H1 (cell line): ENCODE measurements at regions not wholly inside any gene's neighbourhood (a gene's known extent, or its start where the extent isn't known, plus 50 kb on each side); places are given as distances from the start of the nearest gene placed in this dataset.

ENCODE experiments used
- CTCF ChIA-PET: fragments of 300-600 bp; sonication (Branson Sonifier 250); formaldehyde crosslinking; loops from one replicate; lab custom pipeline; 2021; ENCODE audit not compliant: partially characterized antibody; lab: Charles Lee
- POLR2A ChIA-PET: fragments of 300-600 bp; sonication (Branson Sonifier 250); formaldehyde crosslinking; loops from one replicate; lab custom pipeline; 2021; ENCODE audit warnings: inconsistent platforms; ENCODE audit not compliant: partially characterized antibody; lab: Charles Lee
- DNase-seq, 2 experiments: peaks; one replicate each; pipeline versions ENCODE4 v3.0.0 to v3.0.0-alpha.2; 2010 to 2022; ENCODE audit warnings: low spot score in 2 of 2, low read depth in 1 of 2, mixed read lengths in 1 of 2
- FAIRE-seq: peaks from 2 replicates; lab custom pipeline; 2011; peaks lifted over from hg19 to GRCh38; lab: Jason Lieb, UNC
- H2AFZ ChIP-seq: 2 replicates; pipeline ENCODE4 v1.8.1; 2012; ENCODE audit warnings: low read length, inconsistent platforms
- H2AK5ac ChIP-seq: 2 replicates; pipeline ENCODE4 v1.6.1; 2013; ENCODE audit warnings: low read depth, low read length
- H2BK120ac ChIP-seq: replicated peaks from 2 replicates; pipeline ENCODE3; 2013; ENCODE audit warnings: low read depth, low read length, inconsistent platforms
- H2BK12ac ChIP-seq: 2 replicates; pipeline ENCODE4 v1.6.1; 2013; ENCODE audit warnings: low read depth, low read length
- H2BK15ac ChIP-seq: 2 replicates; pipeline ENCODE4 v1.6.1; 2013; ENCODE audit warnings: low read length
- H2BK20ac ChIP-seq: 2 replicates; pipeline ENCODE4 v1.6.1; 2013; ENCODE audit warnings: low read length
- H2BK5ac ChIP-seq: 2 replicates; pipeline ENCODE4 v1.6.1; 2013; ENCODE audit warnings: low read depth, low read length
- H3K14ac ChIP-seq: 2 replicates; pipeline ENCODE4 v1.6.1; 2013; ENCODE audit warnings: inconsistent platforms; ENCODE audit not compliant: insufficient read length
- H3K18ac ChIP-seq: 2 replicates; pipeline ENCODE4 v1.6.1; 2013; ENCODE audit warnings: low read length; ENCODE audit errors: extremely low read depth
- H3K23ac ChIP-seq: 2 replicates; pipeline ENCODE4 v1.6.1; 2013; ENCODE audit warnings: inconsistent platforms; ENCODE audit not compliant: insufficient read length
- H3K23me2 ChIP-seq: 2 replicates; pipeline ENCODE4 v1.6.1; 2013; ENCODE audit warnings: low read depth, low read length
- H3K27ac ChIP-seq: 2 replicates; pipeline ENCODE4 v1.6.1; 2011; ENCODE audit warnings: low read depth, low read length, inconsistent platforms
- H3K27me3 ChIP-seq, 4 experiments: replicated peaks in 1 of 4; 1 replicate in 1 of 4; 2 replicates in 3 of 4; pipeline versions ENCODE4 v1.6.1 to v1.8.1; 2011 to 2013; ENCODE audit warnings: low read length in 3 of 4, mild to moderate bottlenecking in 3 of 4, inconsistent platforms in 2 of 4, mixed read lengths in 2 of 4, moderate library complexity in 1 of 4; ENCODE audit not compliant: control insufficient read depth in 3 of 4, insufficient read depth in 3 of 4; ENCODE audit errors: extremely low read depth in 1 of 4
- H3K36me3 ChIP-seq, 4 experiments: 2 replicates each; pipeline versions ENCODE4 v1.6.1 to v1.8.1; 2011 to 2013; ENCODE audit warnings: mild to moderate bottlenecking in 4 of 4, low read length in 3 of 4, moderate library complexity in 2 of 4, control low read depth in 1 of 4, inconsistent platforms in 1 of 4; ENCODE audit not compliant: insufficient read depth in 4 of 4, control insufficient read depth in 2 of 4
- H3K4ac ChIP-seq: replicated peaks from 2 replicates; pipeline ENCODE3; 2013; ENCODE audit warnings: low read length, low read depth, mixed read lengths, inconsistent platforms; ENCODE audit not compliant: insufficient read length
- H3K4me1 ChIP-seq, 4 experiments: replicated peaks in 1 of 4; 1 replicate in 1 of 4; 2 replicates in 3 of 4; pipeline versions ENCODE4 v1.6.1 to v1.8.1; 2011 to 2013; ENCODE audit warnings: low read length in 3 of 4, inconsistent platforms in 2 of 4, mixed read lengths in 1 of 4; ENCODE audit not compliant: insufficient read depth in 4 of 4, control insufficient read depth in 3 of 4
- H3K4me2 ChIP-seq, 2 experiments: 2 replicates each; pipeline versions ENCODE4 v1.6.1 to v1.8.1; 2011 to 2013; ENCODE audit warnings: low read depth in 2 of 2, low read length in 2 of 2, control low read depth in 1 of 2, inconsistent platforms in 1 of 2, mild to moderate bottlenecking in 1 of 2; ENCODE audit not compliant: insufficient read depth in 1 of 2
- H3K4me3 ChIP-seq, 4 experiments: fragments of 200-600, 300-600 bp in 1 of 4; sonication (generic), shearing (Covaris generic), sonication (Bioruptor Twin) in 1 of 4; 2 replicates each; pipeline versions ENCODE4 v1.5.1 to v1.8.1; 2011 to 2016; ENCODE audit warnings: low read length in 4 of 4, low read depth in 3 of 4, control low read depth in 2 of 4, inconsistent platforms in 2 of 4, mild to moderate bottlenecking in 2 of 4, mixed read lengths in 1 of 4, moderate library complexity in 1 of 4; ENCODE audit not compliant: insufficient read depth in 2 of 4; ENCODE audit errors: extremely low read depth in 1 of 4
- H3K56ac ChIP-seq: replicated peaks from 2 replicates; pipeline ENCODE3; 2013; ENCODE audit warnings: low read depth, mild to moderate bottlenecking, mixed read lengths, low read length, inconsistent platforms; ENCODE audit not compliant: insufficient read length
- H3K79me1 ChIP-seq: 2 replicates; pipeline ENCODE4 v1.6.1; 2013; ENCODE audit warnings: low read depth, low read length, control low read depth
- H3K79me2 ChIP-seq, 2 experiments: 2 replicates each; pipeline versions ENCODE4 v1.6.1 to v1.8.1; 2012 to 2013; ENCODE audit warnings: low read length in 2 of 2, mild to moderate bottlenecking in 2 of 2, inconsistent platforms in 1 of 2; ENCODE audit not compliant: insufficient read depth in 2 of 2, control insufficient read depth in 1 of 2
- H3K9ac ChIP-seq, 4 experiments: replicated peaks in 1 of 4; 1 replicate in 1 of 4; 2 replicates in 3 of 4; pipeline versions ENCODE4 v1.6.1 to v1.8.1; 2011 to 2013; ENCODE audit warnings: low read depth in 3 of 4, low read length in 3 of 4, control low read depth in 2 of 4, mild to moderate bottlenecking in 2 of 4, moderate library complexity in 2 of 4, inconsistent platforms in 1 of 4; ENCODE audit errors: extremely low read depth in 1 of 4
- H3K9me3 ChIP-seq, 2 experiments: 2 replicates each; pipeline versions ENCODE4 v1.6.1 to v1.8.1; 2012 to 2013; ENCODE audit warnings: mild to moderate bottlenecking in 2 of 2, moderate library complexity in 2 of 2, control low read depth in 1 of 2, inconsistent platforms in 1 of 2, low read depth in 1 of 2, low read length in 1 of 2, mixed read lengths in 1 of 2; ENCODE audit not compliant: insufficient read depth in 2 of 2
- H4K20me1 ChIP-seq, 2 experiments: replicated peaks in 1 of 2; 2 replicates each; pipeline versions ENCODE3 to v1.8.1; 2011 to 2013; ENCODE audit warnings: inconsistent platforms in 2 of 2, low read length in 2 of 2, mild to moderate bottlenecking in 1 of 2; ENCODE audit not compliant: insufficient read depth in 2 of 2, control insufficient read depth in 1 of 2
- H4K5ac ChIP-seq: 2 replicates; pipeline ENCODE4 v1.6.1; 2013; ENCODE audit warnings: low read length, low read depth, mixed read lengths, inconsistent platforms; ENCODE audit not compliant: insufficient read length
- H4K8ac ChIP-seq: 2 replicates; pipeline ENCODE4 v1.8.0; 2013; ENCODE audit warnings: mild to moderate bottlenecking, moderate library complexity, low read length, inconsistent platforms; ENCODE audit not compliant: insufficient read depth; ENCODE audit errors: extremely low read depth
- H4K91ac ChIP-seq: replicated peaks from 2 replicates; pipeline ENCODE3; 2013; ENCODE audit warnings: low read length, mixed read lengths, inconsistent platforms; ENCODE audit not compliant: insufficient read length
- BACH1 ChIP-seq: IDR thresholded peaks from 2 replicates; pipeline ENCODE4 v1.6.1; 2012; ENCODE audit warnings: low read length, improper control_type of control experiment
- BCL11A ChIP-seq, 2 experiments: IDR thresholded peaks; one replicate each; pipeline ENCODE4 v1.6.1; 2011; ENCODE audit warnings: low read depth in 2 of 2, low read length in 2 of 2, mild to moderate bottlenecking in 2 of 2
- POLR2AphosphoS5 ChIP-seq: IDR thresholded peaks from 2 replicates; pipeline ENCODE4 v1.6.1; 2011; ENCODE audit warnings: low read depth, low read length
- RFX5 ChIP-seq: IDR thresholded peaks from 2 replicates; pipeline ENCODE4 v1.6.1; 2011; ENCODE audit warnings: low read depth, low read length, improper control_type of control experiment, borderline replicate concordance
- SP2 ChIP-seq: IDR thresholded peaks from 2 replicates; pipeline ENCODE4 v1.6.1; 2012; ENCODE audit warnings: mild to moderate bottlenecking, low read length, inconsistent platforms
- SP4 ChIP-seq: IDR thresholded peaks from 2 replicates; pipeline ENCODE4 v1.6.1; 2012; ENCODE audit warnings: low read length, inconsistent platforms
- TBP ChIP-seq: IDR thresholded peaks from 2 replicates; pipeline ENCODE4 v1.6.1; 2011; ENCODE audit warnings: low read depth, low read length, improper control_type of control experiment
- WGBS, 2 experiments: shearing (Covaris generic) in 1 of 2; methylation state at CpG; one replicate each; pipeline versions ENCODE4 v1.1.6 to v1.1.7; 2013 to 2015; ENCODE audit warnings: low lambda C conversion rate in 2 of 2, mixed read lengths in 2 of 2, inconsistent platforms in 1 of 2, low coverage in 1 of 2, missing lambda C conversion rate in 1 of 2; ENCODE audit not compliant: insufficient replicate concordance in 2 of 2, insufficient coverage in 1 of 2, insufficient read length in 1 of 2; ENCODE audit errors: extremely low coverage in 1 of 2, missing lambda C conversion rate in 1 of 2; 5-methylcytosine and 5-hydroxymethylcytosine counted together

DNA sequence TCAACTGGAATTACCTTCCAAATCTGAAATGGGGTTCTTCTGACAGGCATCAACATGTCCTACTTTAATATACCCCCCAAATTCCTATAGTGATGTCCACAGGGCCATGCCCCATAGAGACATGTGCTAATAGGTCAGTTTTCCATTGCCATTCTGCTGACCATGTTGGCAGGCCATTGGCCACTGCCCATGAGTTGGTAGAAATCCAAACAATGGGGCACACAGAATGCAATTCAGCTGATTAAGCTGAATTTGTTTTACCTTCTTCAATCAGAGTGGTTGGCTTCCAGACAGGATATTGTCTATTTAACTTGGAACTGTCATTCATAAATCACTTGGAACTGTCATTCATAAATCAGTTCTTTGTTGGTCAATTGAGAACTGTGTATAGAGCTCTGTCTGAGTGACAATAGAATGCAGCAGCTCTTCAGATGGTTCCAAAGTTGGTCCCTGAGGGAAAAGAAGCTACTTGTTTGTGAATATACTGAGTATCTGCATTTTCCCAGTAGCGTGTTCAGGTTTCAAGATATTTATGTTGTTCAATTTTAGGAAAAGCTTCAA is 336.9 kb downstream of the DRD1 start:
- TF ChIP-seq POLR2AphosphoS5 (no peak), SP4 (no peak), SP2 (no peak), BACH1 (no peak), RFX5 (no peak), TBP (no peak), BCL11A (IDR thresholded peaks at IDR 0.05; ENCODE audit: low read depth in 2 of 2, low read length in 2 of 2) (no peak)
- peaks cover 0 to 2% (median 0%) of the 10 kb centered on the region in 4 experiments; a peak in 1 of 8 replicates for H3K36me3 ChIP-seq
- H3K79me2 ChIP-seq: no peaks in the 10 kb centered on the region
- H3K56ac ChIP-seq: no peak overlapping the region
- peaks cover 0 to 3% of the 10 kb centered on the region in 2 experiments for H4K20me1 ChIP-seq
- no peak overlapping the region for H3K9ac ChIP-seq
- H2BK5ac ChIP-seq: no peak overlapping the region
- no peak overlapping the region for H3K18ac ChIP-seq
- H3K27ac ChIP-seq: no peak overlapping the region
- H4K8ac ChIP-seq: no peak overlapping the region
- H3K9me3 ChIP-seq: peaks cover 13% of the 10 kb centered on the region in 2 experiments
- H4K91ac ChIP-seq: no peak overlapping the region
- WGBS, 2 experiments: 87% methylated on average over 1 of the region's 1 CpG; no CpG with 5 or more reads in 1 of the 2 experiments
- ChIA-PET CTCF (no interaction called here), POLR2A (no interaction called here)
- H3K4me2 ChIP-seq: no peak overlapping the region
- FAIRE-seq: no peak
- no peak overlapping the region for H2BK15ac ChIP-seq
- H3K23ac ChIP-seq: no peak overlapping the region
- H4K5ac ChIP-seq: no peak overlapping the region
- no peak overlapping the region for H2AK5ac ChIP-seq
- DNase-seq: no peak
- H3K27me3 ChIP-seq: no peaks in the 10 kb centered on the region
- H2AFZ ChIP-seq: no peak overlapping the region
- no peak overlapping the region for H3K14ac ChIP-seq
- no peak overlapping the region for H3K4ac ChIP-seq
- no peak overlapping the region for H2BK20ac ChIP-seq
- H2BK12ac ChIP-seq: no peak overlapping the region
- no peaks in the 10 kb centered on the region for H3K79me1 ChIP-seq
- H3K23me2 ChIP-seq: peaks cover 3% of the 10 kb centered on the region; the same call in 1 of the 2 replicates
- no peak overlapping the region for H3K4me3 ChIP-seq
- no peaks in the 10 kb centered on the region for H3K4me1 ChIP-seq
- H2BK120ac ChIP-seq: no peak overlapping the region
